DMS53 treated with DMSO at 0.1 percent for 48 hours (cell line): ENCODE measurements at regions not wholly inside any gene's neighbourhood (a gene's known extent, or its start where the extent isn't known, plus 50 kb on each side); places are given as distances from the start of the nearest gene placed in this dataset.

Experiments used
- DNase-seq: peaks from one replicate; lab custom pipeline; 2025; ENCODE audit not compliant: unreplicated experiment; lab: John Stamatoyannopoulos, UW

DNA sequence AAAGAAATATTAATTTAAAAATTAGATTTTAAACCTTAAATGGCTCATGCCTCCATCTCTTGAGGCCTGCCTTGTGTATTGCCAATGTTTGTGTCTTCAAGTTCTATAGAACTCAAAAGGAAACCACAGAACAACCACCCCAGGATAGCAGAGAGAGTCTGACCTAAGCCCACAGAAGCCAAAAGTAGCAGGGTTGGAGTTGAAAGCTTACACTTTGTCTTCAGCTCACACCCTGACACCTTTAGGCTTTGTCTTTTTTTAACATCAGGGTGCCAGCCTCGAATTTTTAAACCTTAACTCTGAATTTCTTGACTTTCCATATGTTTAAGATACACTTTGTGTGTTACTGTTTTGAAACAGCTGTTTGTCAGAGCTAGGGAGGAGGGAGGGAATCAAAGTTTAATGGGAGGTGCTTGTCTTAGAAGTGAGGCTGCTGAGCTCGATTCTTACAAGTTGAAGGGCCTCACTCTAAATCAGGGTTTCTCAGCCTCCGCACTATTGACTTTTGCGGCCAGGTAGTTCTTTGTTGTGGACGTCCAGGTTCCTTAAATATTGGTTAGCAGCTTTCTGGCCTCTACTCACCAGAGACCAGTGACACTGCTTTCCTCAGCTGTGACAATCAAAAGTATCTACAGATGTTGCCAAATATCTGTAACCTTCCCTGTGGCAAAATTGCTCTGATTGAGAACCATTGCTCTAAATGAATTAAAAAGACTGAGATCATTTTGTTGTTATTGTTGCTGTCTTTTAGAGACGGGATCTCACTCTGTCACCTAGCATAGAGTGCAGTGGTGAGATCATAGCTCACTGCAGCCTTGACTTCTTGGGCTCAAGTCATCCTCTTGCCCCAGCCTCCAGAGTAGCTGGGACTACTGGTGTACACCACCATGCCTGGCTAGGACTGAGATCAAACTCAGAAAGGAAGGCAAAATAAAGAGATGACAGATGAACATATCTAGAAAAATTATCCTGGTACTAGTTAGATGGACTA is 139.2 kb upstream of the EOMES start:
- no peak for DNase-seq

GRCh38 chr3:27865731-27866130 is 143.6 kb upstream of the EOMES start:
- no peak for DNase-seq

DNA sequence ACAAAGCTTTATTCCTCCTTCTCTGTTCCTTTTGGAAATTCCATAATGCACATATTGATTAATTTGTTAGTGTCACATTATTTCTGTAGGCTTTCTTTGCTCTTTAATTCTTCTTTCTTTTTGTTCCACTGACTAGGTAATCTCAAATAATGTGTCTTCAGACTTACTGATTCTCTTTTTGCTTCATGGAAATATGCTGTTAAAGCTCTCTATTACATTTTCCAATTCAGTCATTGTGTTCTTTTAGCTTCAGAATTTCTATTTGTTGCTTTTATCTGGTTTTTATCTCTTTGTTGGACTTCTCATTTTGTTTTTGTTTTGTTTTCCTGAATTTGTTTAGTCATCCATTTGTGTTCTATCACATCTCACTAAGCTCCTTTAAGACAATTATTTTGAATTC is 147.0 kb upstream of the EOMES start:
- DNase-seq = no peak

DNA sequence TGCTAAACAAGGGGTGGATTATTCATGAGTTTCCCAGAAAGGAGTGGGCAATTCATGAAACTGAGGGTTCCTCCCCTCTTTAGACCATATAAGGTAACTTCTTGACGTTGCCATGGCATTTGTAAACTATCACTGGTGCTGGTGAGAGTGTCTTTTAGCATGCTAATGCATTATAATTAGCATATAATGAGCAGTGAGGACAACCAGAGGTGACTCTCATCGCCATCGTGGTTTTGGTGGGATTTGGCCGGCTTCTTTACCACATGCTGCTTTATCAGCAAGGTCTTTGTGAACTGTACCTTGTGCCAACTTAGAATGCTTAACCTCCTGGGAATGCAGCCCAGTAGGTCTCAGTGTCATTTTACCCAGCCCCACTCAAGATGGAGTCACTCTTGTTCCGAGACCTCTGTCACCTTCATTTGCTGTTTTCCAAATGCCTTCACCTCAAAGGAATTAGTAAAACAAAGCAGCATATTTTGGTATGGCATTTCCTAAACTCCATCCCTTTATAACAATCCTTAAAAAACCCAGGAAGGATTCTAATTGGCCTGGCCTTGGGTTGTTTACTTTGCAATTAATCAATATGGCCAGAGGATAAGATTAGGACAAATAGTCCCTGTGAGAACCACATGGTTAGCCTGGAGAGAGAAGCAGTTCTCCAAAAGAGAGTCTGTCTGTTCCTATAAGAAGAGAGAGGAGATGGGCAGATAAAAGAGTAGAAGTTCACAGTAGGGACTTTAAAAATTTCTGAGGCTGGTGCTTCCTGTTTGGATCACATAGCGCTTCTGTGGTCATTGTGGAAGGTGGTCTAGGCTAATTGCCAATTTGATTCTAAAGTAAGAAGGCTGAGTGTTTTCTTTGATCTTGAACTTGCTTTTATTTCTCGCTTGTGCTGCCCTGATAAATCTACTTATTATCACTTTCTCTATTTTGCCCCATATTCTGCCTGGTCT is 155.2 kb upstream of the EOMES start:
- DNase-seq = no peak

DNA sequence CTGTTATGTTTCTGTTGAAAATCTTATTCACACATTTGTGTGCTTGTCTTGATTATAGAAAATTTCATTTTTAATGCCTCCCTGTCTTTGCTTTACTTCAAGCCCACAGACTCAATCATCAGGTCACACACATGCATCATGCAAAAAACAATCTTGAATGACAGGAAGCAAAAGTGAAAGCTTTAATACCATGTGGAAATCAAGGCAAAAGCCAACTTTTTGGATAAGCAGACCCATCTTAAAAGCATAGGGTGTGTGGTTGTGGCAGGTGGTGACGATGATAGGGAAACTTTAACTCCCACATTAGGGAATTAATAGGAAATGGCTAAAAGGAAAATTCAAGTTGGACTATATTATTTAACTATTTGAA is 155.9 kb upstream of the EOMES start:
- DNase-seq = no peak

- DNase-seq = no peak
Observed at GRCh38 chr3:27880969-27881892, 159.1 kb upstream of the EOMES start.

GRCh38 chr3:27883266-27883665 is 161.1 kb upstream of the EOMES start:
- no peak for DNase-seq

GRCh38 chr3:27885641-27886040 is 163.5 kb upstream of the EOMES start:
- no peak for DNase-seq

DNA sequence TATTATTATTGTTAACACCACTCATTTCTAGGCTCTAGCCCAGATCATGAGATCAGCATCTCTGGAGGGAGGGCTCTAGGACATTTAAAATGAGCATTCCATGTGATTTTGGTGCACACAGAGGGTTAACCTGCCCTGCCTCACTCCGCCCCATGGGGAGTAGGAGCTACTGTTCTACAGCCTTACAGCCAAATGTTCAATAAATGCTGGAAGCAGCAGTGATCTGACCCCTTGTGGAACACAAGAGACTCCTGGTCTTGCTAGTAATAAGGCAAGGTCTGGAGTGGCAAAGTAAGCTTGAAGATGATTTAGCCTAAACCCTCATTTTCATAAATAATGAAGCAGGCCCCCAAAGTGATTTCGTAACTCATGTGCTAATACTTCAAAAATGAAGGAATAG is 166.4 kb upstream of the EOMES start:
- no peak for DNase-seq

- no peak for DNase-seq
Observed at GRCh38 chr3:27889745-27890144, 167.6 kb upstream of the EOMES start.

GRCh38 chr3:27900316-27900715 is 178.2 kb upstream of the EOMES start:
- no peak for DNase-seq

DNA sequence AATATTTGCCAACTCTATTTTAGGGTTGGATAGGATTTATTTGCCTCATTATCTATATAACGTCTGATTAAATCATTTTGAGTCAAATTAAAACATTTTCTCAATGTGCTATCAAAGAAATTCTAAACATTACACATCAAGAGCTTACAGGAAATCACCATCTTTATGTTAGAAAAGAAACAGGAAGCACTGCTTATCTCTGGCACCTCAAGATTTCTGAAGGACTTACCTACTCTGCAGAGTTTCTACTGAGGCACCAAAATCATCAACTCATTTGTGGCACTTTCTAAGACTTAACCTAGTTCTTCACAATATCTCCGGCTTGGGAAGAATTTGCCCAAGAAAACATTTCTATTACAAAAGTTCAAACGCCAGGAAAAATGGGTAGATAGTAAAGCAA is 181.3 kb upstream of the EOMES start:
- no peak for DNase-seq

GRCh38 chr3:27905625-27906024 is 183.5 kb upstream of the EOMES start:
- DNase-seq = no peak

GRCh38 chr3:27907148-27907547 is 185.0 kb upstream of the EOMES start:
- no peak for DNase-seq

DNA sequence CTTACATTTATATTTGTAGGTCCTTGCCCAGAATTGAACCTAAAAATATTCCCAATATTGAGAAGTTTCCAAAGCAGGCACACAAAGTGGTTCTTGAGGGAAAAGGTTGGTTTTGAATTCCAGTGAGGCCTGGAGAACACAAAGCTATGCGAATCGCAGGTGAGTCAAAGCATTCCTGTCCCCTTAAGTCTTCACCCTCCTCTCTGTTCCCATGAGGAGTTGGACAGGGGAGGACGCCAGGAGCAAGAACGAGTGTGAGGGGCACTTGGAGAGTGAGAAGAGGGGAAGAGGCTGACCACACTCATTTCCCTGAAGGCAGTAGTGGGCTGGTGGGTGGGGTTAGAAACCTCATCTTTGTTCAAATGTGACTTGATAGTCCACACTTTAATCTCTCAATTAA is 185.8 kb upstream of the EOMES start:
- DNase-seq = no peak

- no peak for DNase-seq
Observed at GRCh38 chr3:27910456-27910855, 188.3 kb upstream of the EOMES start.

DNA sequence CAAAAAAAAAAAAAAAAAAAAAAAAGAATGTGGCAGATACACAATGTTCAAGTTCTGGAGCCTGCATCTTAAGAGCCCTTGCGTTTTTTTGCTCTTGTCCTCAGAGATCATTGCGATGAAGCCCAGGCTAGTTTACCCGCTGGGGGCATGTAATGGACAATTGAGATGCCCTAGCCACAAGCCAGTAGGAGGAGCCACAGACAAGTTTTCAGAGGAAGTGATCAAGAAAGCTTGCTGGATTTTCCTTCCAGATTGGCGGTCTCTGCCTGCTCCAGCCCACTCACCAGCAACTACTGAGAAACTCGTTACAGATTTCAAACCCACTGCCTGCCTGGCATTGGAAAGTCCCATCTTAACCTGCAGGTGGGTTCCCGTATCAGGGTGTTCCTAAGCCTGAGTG is 192.1 kb upstream of the EOMES start:
- no peak for DNase-seq

- DNase-seq = no peak
Observed at GRCh38 chr3:27923349-27924068, 201.4 kb upstream of the EOMES start.

DNA sequence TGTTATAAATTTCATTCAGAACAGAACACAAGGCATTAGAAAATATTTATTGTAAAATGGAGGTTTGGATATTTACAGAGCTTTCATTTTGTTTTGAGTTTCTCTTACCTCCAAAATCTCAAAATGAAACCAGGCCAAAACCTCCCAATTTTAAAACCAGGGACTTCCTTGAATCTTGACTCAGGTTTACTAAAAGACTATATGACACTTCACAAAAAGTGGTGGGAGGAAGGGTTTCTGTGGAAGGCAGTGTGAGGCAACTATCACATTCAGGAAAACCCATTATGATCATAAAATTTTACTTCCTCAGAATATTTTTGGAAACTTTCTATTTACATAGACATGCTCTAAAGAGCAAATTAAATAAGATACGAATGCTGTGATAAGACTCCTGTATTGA is 205.8 kb upstream of the EOMES start:
- no peak for DNase-seq

GRCh38 chr3:27930052-27930602 is 208.0 kb upstream of the EOMES start:
- DNase-seq = no peak
